Stimulated activated CD4-positive, alpha-beta T cell treated with anti-CD3 and anti-CD28 coated beads, Interleukin-1b, Interleukin-23, amount 100 ng/mL, for 4 hours (primary cell): ENCODE measurements at regions not wholly inside any gene's neighbourhood (a gene's known extent, or its start where the extent isn't known, plus 50 kb on each side); places are given as distances from the start of the nearest gene placed in this dataset.
"Not testable (repeated sequence)": the region's sequence is repeated elsewhere in the genome, so short reads cannot be mapped to it uniquely, and the experiment has no call there.

ENCODE experiments used
- DNase-seq, 2 donors: peaks; one replicate each; pipeline ENCODE4 v3.0.0-alpha.2; 2020; ENCODE audit warnings: low read depth in 2 of 2

- DNase-seq, result no peak
Measured at GRCh38 chr20:53800418-53800817, 206.8 kb upstream of the ZNF217 start.

GRCh38 chr20:53797085-53797484, 203.4 kb upstream of the ZNF217 start:
- DNase-seq, result no peak

- no peak for DNase-seq
Measured at GRCh38 chr20:53795170-53795569, 201.5 kb upstream of the ZNF217 start.

GRCh38 chr20:53794529-53795115, 201.0 kb upstream of the ZNF217 start:
- DNase-seq, result no peak

GRCh38 chr20:53793783-53794383, 200.2 kb upstream of the ZNF217 start:
- no peak for DNase-seq

- DNase-seq, result no peak
Measured at GRCh38 chr20:53792946-53793536, 199.4 kb upstream of the ZNF217 start.

GRCh38 chr20:53789989-53790675, 196.5 kb upstream of the ZNF217 start:
- no peak for DNase-seq

GRCh38 chr20:53788253-53789022, 194.8 kb upstream of the ZNF217 start:
- DNase-seq, result no peak

GRCh38 chr20:53787491-53787931, 193.9 kb upstream of the ZNF217 start:
- not testable (repeated sequence) for DNase-seq

GRCh38 chr20:53786445-53787267, 193.0 kb upstream of the ZNF217 start:
- no peak for DNase-seq

- no peak for DNase-seq
Measured at GRCh38 chr20:53786071-53786444, 192.4 kb upstream of the ZNF217 start.

GRCh38 chr20:53785320-53785719, 191.7 kb upstream of the ZNF217 start:
- no peak for DNase-seq

- DNase-seq, result no peak
Measured at GRCh38 chr20:53783768-53784167, 190.1 kb upstream of the ZNF217 start.

- no peak for DNase-seq
Measured at GRCh38 chr20:53782612-53783246, 189.1 kb upstream of the ZNF217 start.

GRCh38 chr20:53779822-53780221, 186.2 kb upstream of the ZNF217 start:
- DNase-seq, result no peak

GRCh38 chr20:53778736-53779135, 185.1 kb upstream of the ZNF217 start:
- no peak for DNase-seq

- DNase-seq, result no peak
Measured at GRCh38 chr20:53778041-53778516, 184.4 kb upstream of the ZNF217 start.

- not testable (repeated sequence) for DNase-seq
Measured at GRCh38 chr20:53777402-53777801, 183.8 kb upstream of the ZNF217 start.

- DNase-seq, result no peak
Measured at GRCh38 chr20:53776858-53777257, 183.2 kb upstream of the ZNF217 start.

GRCh38 chr20:53774461-53775203, 181.0 kb upstream of the ZNF217 start:
- no peak for DNase-seq
